Forelimb muscle (tissue), 1 donor: ENCODE measurements at regions not wholly inside any gene's neighbourhood (a gene's known extent, or its start where the extent isn't known, plus 50 kb on each side); places are given as distances from the start of the nearest gene placed in this dataset.

ENCODE experiments used
- DNase-seq: peaks from one replicate; pipeline ENCODE4 v3.0.0-alpha.2; 2013; ENCODE audit warnings: low read depth

GRCh38 chr3:55178336-55178735, 250.5 kb upstream of the LRTM1 start:
- DNase-seq: no peak

DNA sequence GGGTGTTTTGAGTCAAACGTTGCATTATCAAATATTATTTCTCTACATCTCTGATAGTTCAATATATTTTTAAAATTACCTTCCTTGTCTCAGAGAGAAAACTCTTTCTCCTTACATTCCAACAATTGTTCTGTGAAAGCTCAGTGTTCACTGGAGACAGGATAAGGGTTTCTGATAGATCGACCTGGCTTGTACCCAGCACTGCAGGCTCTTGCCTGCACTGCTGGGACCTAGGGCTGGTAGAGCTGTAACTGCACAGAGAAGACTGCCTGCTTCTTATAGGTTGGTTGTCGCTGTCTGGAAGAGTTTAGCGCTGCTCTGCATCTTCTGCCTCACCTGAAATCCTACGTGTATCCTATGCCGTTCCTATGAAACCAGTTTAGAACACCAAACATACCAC, 249.9 kb upstream of the LRTM1 start:
- DNase-seq: no peak

DNA sequence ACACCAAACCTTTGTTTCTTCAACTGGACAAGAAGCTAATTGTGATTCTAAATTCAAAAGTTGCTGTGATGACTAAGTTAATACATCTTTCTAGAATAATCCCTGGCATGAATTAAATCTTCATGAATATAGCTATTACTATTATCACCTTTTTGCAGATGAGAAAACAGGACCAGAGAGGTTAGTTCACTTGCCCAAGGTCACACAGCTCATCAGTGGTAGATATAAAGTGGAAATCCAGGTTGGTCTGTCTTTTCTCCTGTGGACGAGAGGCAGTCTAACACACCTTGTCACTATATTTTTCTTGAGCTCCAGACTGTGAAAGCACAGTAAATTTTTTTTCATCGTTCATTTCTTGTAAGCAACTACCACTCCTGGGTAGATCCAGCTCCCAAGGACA, 247.6 kb upstream of the LRTM1 start:
- DNase-seq: no peak

GRCh38 chr3:55174747-55175146, 246.9 kb upstream of the LRTM1 start:
- DNase-seq: no peak

DNA sequence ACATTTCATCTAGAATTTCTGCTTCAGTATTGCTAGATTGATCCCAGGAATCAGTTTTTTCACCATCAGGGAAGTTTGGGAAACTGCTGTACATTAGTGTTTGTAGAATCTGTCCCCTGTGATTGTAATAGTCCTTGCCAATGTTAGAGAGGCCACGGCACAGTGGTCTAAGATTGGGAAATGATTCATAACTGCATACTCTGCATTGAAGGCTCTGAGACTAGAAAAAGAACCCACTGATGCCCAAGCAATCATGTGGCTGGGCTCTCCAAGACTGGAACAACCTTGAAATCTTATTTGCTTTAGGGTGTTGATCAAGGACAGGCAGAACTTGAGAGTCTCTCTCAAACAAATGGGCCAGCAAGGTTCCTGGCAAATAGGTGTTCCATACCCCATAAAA, 245.6 kb upstream of the LRTM1 start:
- DNase-seq: no peak

GRCh38 chr3:55172913-55173312, 245.1 kb upstream of the LRTM1 start:
- no peak for DNase-seq

DNA sequence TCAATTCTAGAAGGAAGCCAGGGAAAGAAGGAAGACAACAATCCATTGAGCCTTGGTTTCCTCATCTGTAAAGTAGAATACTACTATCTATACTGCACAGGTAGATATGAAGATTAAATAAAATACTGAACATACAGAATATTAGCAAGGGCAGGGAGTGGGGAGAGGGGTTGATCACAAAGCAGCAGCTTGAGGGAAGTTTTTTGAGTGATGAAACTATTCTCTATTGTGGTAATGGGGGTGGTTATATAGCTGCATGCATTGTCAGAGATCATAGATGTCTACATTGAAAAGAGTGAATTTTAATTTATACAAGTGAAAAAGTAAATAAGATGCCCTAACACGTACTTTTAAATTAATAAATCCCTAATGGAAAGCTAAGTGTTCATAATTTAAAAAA, 242.6 kb upstream of the LRTM1 start:
- DNase-seq: no peak

GRCh38 chr3:55169608-55170072, 241.8 kb upstream of the LRTM1 start:
- DNase-seq: no peak

DNA sequence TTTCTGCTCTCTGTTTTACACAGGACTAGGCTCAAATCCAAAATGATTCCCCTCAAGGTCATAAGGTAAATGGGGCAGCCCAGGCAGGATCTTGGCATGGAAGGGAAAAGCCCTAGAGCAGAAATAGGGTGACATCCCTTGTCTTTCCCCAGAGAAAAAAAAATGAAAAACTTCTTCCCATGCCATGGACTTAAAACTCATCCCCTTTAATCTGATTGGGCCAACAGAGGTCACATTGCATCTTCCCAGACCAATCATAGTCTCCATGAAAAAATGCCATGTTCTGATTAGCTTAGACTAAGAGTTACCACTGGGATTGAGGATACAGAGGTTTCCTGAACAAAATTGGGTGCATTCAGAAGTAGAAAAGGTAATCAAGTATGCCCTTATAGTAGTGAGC, 241.3 kb upstream of the LRTM1 start:
- no peak for DNase-seq

GRCh38 chr3:55167586-55168317, 239.9 kb upstream of the LRTM1 start:
- DNase-seq: no peak

DNA sequence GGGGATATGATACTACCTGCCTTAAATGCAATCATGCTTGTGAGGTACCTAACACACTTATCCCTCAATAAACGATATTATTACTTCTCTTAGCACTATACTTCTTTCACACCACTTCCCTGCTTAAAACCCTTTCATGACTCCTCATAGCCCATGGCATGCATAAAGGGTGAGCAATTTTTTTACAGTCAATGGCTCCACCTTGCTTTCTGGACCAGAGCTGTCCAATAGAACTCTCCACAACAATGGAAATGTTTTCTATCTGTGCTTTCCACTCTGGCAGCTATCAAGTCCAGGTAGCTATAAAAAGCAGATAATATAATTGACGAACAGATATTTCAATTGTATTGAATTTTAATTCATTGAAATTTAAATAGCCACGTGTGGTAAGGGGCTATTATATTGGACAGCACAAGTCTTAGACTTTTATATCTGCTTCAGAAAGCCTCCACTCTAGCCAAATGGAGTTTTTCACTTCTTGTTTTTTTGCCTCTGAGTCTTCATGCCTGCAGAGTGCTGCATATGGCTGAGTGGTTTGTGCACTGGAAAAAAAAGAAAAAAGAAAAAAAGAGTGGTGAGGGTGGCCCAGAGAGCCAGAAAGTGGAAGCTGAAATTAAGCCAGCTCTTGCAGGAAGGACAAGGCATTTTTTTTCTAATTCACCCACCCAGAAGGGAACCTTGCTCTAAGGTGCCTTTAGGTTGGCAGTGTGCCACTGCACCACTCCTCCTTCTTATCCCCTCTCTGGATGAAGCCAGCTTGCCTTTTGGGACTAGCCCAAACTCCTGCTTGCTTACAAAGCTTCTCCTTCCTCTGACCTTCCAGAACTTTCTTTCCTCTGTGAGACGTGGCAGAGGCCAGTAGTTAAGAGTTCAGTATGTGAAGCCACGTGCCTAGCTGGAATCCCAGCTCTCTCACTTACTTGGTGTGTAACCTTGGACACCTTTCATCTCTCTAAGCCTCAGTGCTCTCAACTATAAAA, 239.0 kb upstream of the LRTM1 start:
- DNase-seq: no peak

- no peak for DNase-seq
These were observed 238.0 kb upstream of the LRTM1 start for GRCh38 chr3:55165704-55166405.

GRCh38 chr3:55165278-55165677, 237.4 kb upstream of the LRTM1 start:
- no peak for DNase-seq

DNA sequence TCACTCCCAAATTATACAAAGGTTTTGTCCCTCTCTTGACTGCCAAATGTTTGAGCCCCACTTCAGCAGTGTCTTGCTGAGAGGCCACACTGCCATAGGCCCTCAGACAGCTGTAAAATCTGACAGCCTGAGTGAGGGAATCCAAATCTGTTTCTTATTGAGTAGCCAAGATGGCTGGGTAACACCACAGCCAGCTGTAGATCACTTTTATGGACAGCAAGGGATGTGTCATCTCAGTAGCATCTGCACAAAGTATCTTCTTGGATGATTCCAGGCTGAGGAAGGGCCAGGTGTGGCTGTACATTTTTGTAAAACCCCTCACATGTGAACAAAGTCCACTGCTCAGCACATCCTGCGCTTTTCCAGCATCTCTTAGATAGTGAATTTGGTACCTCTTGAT, 237.0 kb upstream of the LRTM1 start:
- DNase-seq: no peak

DNA sequence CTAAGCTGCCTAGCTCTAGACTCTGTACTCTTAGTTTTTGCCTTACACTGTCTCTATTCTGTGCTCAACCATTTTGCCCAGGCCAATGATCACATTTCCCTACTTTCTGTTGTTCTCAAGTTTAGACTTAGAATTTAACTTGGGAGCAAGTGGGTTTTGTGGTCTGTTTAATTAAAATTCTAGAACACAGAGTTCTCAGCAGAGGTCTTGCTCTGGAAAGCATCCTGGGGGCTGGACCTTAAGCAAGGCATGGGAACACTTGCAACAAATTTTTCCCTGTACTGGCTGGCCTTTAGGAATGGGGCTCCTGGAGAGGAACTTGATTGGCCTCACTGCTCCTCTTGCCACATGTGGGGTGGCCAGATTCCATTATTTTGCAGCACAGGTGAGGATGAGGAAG, 236.3 kb upstream of the LRTM1 start:
- DNase-seq: no peak

- DNase-seq: no peak
These were observed 235.6 kb upstream of the LRTM1 start for GRCh38 chr3:55163421-55163820.

GRCh38 chr3:55162031-55162795, 234.4 kb upstream of the LRTM1 start:
- no peak for DNase-seq

GRCh38 chr3:55161231-55161630, 233.4 kb upstream of the LRTM1 start:
- DNase-seq: no peak

GRCh38 chr3:55160241-55160983, 232.6 kb upstream of the LRTM1 start:
- no peak for DNase-seq

DNA sequence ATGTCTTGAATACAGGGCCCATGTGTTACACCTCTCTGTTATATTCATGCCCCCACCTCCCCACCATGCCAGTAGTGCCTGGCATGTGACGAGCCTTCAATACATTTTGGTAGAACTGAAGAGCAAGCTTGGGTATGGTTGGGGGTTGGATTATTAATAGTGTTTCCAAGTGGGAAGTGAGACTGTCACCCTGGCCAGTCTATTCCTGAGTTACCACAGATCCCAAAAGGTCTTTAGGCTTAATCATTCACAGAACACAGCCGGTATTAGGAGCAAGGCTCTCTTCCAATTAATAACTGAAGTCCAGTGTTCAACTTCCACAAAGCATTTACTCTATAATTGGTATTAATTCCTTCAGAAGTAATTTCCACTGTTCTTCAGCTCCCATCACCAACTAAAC, 231.9 kb upstream of the LRTM1 start:
- DNase-seq: no peak

DNA sequence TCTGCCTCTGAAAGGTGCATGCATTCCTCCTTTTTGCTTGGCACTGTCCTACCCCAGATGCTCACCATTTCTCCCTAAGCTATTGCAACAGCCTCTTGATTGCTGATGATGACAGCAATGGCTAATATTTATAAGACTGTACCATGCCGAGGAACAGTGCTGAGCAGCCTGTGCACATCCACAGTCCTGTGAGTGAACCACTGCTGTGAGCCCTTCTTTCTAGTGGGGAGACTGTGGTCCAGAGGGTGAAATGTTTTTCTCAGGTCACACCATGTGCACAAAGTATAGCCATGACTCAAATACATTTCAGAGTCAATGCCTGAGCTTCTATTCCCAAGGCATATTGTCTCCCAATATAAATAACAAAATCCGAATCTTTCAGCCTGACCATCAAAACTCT, 231.2 kb upstream of the LRTM1 start:
- no peak for DNase-seq
